Jurkat, Clone E6-1 (cell line): ENCODE measurements at regions not wholly inside any gene's neighbourhood (a gene's known extent, or its start where the extent isn't known, plus 50 kb on each side); places are given as distances from the start of the nearest gene placed in this dataset.
A peak's percentile ranks its signal among the peaks of the same experiment; 100 is the strongest.
"Not testable (repeated sequence)": the region's sequence is repeated elsewhere in the genome, so short reads cannot be mapped to it uniquely, and the experiment has no call there.

Source experiments
- DNase-seq: peaks from one replicate; pipeline ENCODE4 v3.0.0-alpha.2; 2011; ENCODE audit warnings: low read depth, low spot score
- H3K4me3 ChIP-seq: 2 replicates; pipeline ENCODE4 v1.5.1; 2011; ENCODE audit warnings: mild to moderate bottlenecking, low read length, control low read depth, moderate library complexity

GRCh38 chr3:18201315-18201714, 223.8 kb downstream of the SATB1 start:
- DNase-seq: no peak
- no peak overlapping the region for H3K4me3 ChIP-seq

- H3K4me3 ChIP-seq: no peak overlapping the region
- DNase-seq: no peak
Observed at GRCh38 chr3:18199757-18200156, 225.4 kb downstream of the SATB1 start.

GRCh38 chr3:18195836-18196235, 229.3 kb downstream of the SATB1 start:
- H3K4me3 ChIP-seq: no peak overlapping the region
- no peak for DNase-seq

DNA sequence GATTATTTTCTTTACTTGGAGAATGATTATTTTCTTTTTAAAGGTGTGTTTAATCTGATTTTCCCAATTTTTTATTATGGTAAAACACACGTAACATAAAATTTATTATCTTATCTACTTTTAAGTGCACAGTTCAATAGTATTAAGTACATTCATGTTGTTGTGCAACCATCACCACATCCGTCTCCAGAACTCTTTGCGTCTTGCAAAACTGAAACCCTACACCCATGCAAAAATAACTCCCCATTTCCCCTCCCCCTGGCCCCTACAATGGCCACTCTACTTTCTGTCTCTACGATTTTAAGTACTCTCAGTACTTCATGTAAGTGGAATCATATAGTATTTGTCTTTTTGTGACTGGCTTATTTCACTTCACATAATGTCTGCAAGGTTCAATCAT, 230.7 kb downstream of the SATB1 start:
- no peak overlapping the region for H3K4me3 ChIP-seq
- no peak for DNase-seq

DNA sequence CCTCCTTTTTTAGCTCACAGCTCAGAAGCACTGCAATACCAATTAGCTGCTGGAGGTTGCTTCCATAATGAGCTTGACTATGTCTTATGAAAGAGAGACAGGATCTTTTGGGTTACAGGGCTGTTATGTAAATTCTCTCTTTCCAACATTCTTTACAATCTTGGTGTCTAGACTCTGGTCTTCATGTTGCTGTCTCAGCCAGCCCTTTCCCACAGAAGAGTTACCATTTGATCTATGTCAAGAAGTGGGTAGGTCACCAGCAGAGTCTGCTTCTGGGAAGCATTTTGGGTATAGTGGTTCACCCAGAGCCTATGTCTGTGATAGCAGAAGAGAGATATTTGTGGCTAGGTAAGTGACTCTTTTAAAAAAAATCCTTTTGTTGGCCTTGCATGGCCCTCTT, 234.5 kb downstream of the SATB1 start:
- DNase-seq: no peak

DNA sequence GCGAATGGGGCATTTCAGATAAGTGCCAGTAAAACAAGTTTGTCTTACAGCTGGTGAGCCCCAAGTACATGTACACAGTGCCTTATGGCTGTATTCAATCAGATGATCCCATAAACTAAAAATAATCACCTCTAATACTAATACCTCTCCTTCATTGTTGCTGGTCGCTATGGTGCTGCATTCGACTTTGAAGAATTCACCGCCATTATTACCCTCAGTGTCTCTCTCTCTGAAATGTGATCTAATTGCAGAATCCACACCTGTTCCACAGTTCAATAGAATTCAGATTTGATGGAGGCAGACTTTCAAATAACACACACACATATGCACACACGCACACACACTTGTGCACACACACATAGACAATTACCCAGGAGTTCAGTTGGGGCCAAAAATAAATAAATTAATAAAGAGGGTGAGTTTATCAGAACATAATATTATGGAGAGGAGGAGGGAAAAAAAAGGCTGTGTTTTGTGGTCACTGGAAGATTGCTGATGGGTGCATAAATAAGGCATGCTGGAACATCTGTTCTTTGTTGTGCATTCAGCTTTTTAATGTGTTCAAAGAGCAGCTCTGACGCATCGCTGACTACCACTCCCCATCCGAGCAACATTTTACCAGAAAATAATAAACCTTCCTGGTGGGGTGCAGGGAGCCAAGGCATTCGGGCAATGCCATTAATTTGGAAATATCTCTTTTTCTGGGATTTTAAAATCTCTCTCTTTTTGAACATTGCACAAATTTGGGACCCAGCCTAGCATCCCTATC, 235.7 kb downstream of the SATB1 start:
- H3K4me3 ChIP-seq: no peak overlapping the region
- peak; percentile 37 for DNase-seq

More for the DNA sequence above, 234.5 kb downstream of the SATB1 start:
- no peak overlapping the region for H3K4me3 ChIP-seq

- H3K4me3 ChIP-seq: no peak overlapping the region
- DNase-seq: no peak
Observed at GRCh38 chr3:18188491-18188890, 236.6 kb downstream of the SATB1 start.

- DNase-seq: no peak
- H3K4me3 ChIP-seq: no peak overlapping the region
Observed at GRCh38 chr3:18185624-18186023, 239.5 kb downstream of the SATB1 start.

DNA sequence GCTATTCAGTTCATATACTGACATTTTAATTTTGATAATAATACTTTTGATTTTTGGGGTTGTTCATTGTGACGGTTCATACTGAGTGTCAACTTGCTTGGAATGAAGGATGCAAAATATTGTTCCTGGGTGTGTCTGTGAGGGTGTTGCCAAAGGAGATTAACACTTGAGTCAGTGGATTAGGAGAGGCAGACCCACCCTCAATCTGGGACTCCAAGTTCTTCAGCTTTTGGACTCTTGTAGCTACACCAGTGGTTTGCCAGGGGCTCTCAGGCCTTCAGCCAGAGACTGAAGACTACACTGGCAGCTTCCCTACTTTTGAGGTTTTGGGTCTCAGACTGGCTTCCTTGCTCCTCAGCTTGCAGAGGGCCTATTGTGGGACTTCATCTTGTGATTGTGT, 242.2 kb downstream of the SATB1 start:
- H3K4me3 ChIP-seq, DNase-seq: not testable (repeated sequence)

DNA sequence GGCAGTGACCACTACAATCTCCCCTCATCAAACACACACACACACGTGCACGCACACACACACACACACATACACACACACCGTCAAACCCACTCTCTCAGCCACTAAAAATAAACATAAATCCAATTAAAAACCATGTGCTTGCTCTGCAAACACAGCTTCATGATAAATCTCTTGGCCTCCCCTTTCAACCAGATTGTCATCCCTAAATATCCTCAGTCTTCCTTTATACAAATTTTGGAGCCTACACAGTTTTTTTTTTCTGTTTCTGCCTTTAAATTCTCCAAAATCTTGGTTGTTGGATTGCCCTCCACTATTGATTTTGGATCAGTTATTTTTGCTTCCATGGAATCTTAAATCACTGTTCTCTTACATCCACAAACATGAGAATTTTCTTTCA, 245.6 kb downstream of the SATB1 start:
- DNase-seq: no peak
- H3K4me3 ChIP-seq: no peak overlapping the region

DNA sequence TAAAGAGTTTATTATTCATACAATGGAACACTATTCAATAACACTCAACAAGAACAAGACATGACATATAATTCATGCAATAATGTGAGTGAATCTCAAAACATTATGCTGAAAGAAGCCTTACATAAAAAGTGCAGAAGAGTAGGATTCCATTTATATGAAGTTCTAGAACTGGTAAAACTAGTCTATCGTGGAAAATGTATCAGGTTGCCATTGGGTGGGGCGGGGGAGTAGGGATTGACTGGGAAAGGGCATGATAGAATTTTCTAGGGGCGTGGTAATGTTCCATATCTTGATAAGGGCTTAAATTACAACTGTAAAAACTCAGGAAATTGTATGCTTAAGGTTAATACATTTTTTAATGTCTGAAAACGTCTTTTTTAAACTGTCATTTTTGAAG, 247.9 kb downstream of the SATB1 start:
- DNase-seq: no peak
- no peak overlapping the region for H3K4me3 ChIP-seq

DNA sequence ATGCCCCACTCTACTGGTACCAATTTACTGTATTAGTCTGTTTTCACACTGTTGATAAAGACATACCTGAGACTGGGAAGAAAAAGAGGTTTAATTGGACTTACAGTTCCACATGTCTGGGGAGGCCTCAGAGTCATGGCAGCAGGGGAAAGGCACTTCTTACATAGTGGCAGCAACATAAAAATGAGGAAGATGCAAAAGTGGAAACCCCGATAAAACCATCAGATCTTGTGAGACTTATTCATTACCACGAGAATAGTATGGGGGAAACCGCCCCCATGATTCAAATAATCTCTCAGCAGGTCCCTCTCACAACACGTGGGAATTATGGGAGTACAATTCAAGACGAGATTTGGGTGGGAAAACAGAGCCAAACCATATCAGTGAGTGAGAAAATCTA, 251.2 kb downstream of the SATB1 start:
- not testable (repeated sequence) for DNase-seq, H3K4me3 ChIP-seq

- DNase-seq: no peak
- no peak overlapping the region for H3K4me3 ChIP-seq
Observed at GRCh38 chr3:18159681-18160080, 265.5 kb downstream of the SATB1 start.

GRCh38 chr3:18153571-18154173, 271.5 kb downstream of the SATB1 start:
- no peak for DNase-seq
- no peak overlapping the region for H3K4me3 ChIP-seq

GRCh38 chr3:18151199-18151598, 273.9 kb downstream of the SATB1 start:
- DNase-seq: no peak
- H3K4me3 ChIP-seq: no peak overlapping the region

DNA sequence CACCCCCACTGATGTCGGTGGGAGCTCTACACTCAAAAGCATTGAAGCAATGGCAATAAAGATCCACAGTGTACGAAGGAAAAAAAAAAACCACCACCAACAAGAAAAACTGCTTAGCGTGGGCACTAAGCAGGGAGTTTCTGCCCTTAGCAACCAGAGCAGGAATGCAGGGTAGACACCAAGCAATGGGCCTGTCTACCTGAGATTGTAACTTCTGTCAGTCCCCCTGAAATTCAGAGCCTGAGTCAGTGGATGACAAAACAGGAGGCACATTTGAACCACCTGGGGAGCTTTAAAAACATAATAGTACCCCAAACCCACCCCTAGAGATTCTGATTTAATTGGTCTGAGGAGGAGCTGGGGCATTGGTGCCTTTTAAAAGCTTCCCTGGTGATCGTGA, 275.2 kb downstream of the SATB1 start:
- no peak for DNase-seq
- no peak overlapping the region for H3K4me3 ChIP-seq

DNA sequence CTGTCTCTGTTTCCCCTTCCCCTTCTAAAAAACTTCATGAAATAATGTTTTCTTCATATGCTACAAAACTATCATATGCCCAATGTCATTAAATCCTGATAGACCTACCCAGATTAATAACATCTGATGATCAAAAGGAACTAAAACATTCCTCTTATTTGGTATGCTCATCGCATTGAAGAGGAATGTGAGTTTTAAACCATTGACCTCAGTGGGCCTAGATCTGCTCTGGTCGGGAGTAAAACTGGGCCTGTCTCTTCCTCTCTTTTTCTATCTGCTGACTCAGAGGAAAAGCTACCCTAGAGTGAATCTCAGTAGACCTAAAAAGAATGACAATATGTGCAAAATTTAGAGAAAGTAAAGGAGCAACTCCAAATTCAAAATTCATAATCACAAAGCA, 275.8 kb downstream of the SATB1 start:
- H3K4me3 ChIP-seq: no peak overlapping the region
- no peak for DNase-seq

DNA sequence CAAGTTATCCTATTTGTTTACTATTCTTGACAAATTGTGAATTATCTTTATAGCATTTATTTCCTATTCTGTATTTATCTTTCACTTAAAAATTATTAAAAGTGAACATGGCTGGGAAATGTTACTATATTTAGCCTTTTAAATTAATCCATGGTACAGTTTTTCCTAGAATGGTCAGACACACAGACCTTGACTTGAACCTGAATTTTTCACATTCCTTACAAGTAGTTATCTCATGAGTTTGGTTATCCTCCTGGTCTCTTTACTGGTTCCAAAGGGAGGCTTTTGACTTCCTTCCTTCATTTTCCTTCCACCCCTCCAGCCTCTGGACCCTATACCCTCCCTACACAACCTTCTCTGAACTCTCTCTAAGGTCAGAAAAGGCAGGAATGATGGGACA, 280.6 kb downstream of the SATB1 start:
- DNase-seq: no peak
- no peak overlapping the region for H3K4me3 ChIP-seq

- no peak overlapping the region for H3K4me3 ChIP-seq
- DNase-seq: no peak
Observed at GRCh38 chr3:18143258-18143780, 281.8 kb downstream of the SATB1 start.

- DNase-seq: no peak
- H3K4me3 ChIP-seq: no peak overlapping the region
Observed at GRCh38 chr3:18137958-18138357, 287.2 kb downstream of the SATB1 start.
